ENCODE measurements at regions not wholly inside any gene's neighbourhood (a gene's known extent, or its start where the extent isn't known, plus 50 kb on each side); places are given as distances from the start of the nearest gene placed in this dataset.

DNA sequence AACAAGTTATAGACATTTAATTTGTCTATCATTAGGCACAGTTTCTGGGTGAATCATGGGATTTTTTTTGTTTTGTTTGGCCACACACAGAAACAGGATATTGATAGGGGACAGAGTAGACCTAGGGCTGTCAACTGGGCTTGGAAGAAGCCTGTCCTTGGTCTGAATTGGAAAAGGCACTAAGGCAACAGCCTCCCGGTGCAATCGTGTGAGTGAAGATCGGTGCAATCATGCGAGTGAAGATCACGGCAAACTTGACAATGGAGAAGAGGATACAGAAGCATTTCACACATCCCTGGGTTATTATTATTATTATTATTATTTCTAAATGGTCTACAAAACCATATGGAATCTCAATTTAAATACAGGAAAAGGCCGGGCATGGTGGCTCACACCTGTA, 94.5 kb downstream of the ACKR3 start:
- Histone ChIP-seq H3K36me3 (ENCODE audit: control insufficient read depth, insufficient read depth, low read length) (no peaks in the 10 kb centered on the region), H3K4me1 (ENCODE audit: control insufficient read depth, insufficient read depth, low read length) (peaks cover 30% of the 10 kb centered on the region), H3K9ac (ENCODE audit: low read length) (no peak overlapping the region), H3K27me3 (ENCODE audit: control insufficient read depth, insufficient read depth, low read length) (no peaks in the 10 kb centered on the region), H3K9me3 (ENCODE audit: control insufficient read depth, insufficient read depth, low read depth, low read length) (peaks cover 12% of the 10 kb centered on the region), H3K4me3 (ENCODE audit: low read depth, low read length) (no peak overlapping the region), H3K27ac (ENCODE audit: low read depth, low read length) (no peak overlapping the region)

GRCh38 chr2:236665101-236665500, 95.5 kb downstream of the ACKR3 start:
- Histone ChIP-seq H3K36me3 (ENCODE audit: control insufficient read depth, insufficient read depth, low read length) (no peaks in the 10 kb centered on the region), H3K9me3 (ENCODE audit: control insufficient read depth, insufficient read depth, low read depth, low read length) (peaks cover 12% of the 10 kb centered on the region), H3K27me3 (ENCODE audit: control insufficient read depth, insufficient read depth, low read length) (no peaks in the 10 kb centered on the region), H3K4me1 (ENCODE audit: control insufficient read depth, insufficient read depth, low read length) (peaks cover 23% of the 10 kb centered on the region), H3K27ac (ENCODE audit: low read depth, low read length) (no peak overlapping the region), H3K4me3 (ENCODE audit: low read depth, low read length) (no peak overlapping the region), H3K9ac (ENCODE audit: low read length) (no peak overlapping the region)

GRCh38 chr2:236665572-236666118, 96.0 kb downstream of the ACKR3 start:
- H3K27ac ChIP-seq (ENCODE audit: low read depth, low read length): no peak overlapping the region
- no peaks in the 10 kb centered on the region for H3K36me3 ChIP-seq (ENCODE audit: control insufficient read depth, insufficient read depth, low read length)

DNA sequence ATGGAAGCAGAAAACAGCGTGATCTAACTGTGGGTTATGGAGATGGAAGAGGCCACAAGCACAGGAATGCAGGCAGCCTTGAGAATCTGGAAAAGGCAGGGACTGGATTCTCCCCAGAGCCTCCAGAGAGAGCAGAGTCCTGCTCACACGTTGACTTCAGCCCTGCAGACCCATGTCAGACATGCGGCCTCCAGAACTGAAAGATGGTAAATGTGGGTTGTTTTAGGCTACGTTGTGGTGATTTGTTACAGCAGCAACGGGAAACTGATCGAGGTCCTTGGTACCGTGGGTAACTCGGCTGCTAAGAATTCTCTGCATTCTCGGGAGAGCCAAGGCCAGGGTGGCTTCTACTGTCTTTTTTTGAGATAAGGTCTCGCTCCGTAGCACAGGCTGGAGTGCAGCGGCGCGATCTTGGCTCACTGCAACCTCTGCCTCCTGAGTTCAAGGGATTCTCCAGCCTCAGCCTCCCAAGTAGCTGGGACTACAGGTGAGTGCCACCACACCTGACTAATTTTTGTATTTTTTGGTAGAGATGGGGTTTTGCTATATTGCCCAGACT, 97.1 kb downstream of the ACKR3 start:
- Histone ChIP-seq H3K27me3 (ENCODE audit: control insufficient read depth, insufficient read depth, low read length) (no peaks in the 10 kb centered on the region), H3K9ac (ENCODE audit: low read length) (no peak overlapping the region), H3K36me3 (ENCODE audit: control insufficient read depth, insufficient read depth, low read length) (no peaks in the 10 kb centered on the region), H3K27ac (ENCODE audit: low read depth, low read length) (no peak overlapping the region), H3K4me3 (ENCODE audit: low read depth, low read length) (no peak overlapping the region), H3K9me3 (ENCODE audit: control insufficient read depth, insufficient read depth, low read depth, low read length) (peaks cover 12% of the 10 kb centered on the region), H3K4me1 (ENCODE audit: control insufficient read depth, insufficient read depth, low read length) (peaks cover 7% of the 10 kb centered on the region)

More at GRCh38 chr2:236665572-236666118, 96.0 kb downstream of the ACKR3 start:
- no peak overlapping the region for H3K9ac ChIP-seq (ENCODE audit: low read length)
- peaks cover 12% of the 10 kb centered on the region for H3K9me3 ChIP-seq (ENCODE audit: control insufficient read depth, insufficient read depth, low read depth, low read length)
- no peaks in the 10 kb centered on the region for H3K27me3 ChIP-seq (ENCODE audit: control insufficient read depth, insufficient read depth, low read length)
- H3K4me3 ChIP-seq (ENCODE audit: low read depth, low read length): no peak overlapping the region
- H3K4me1 ChIP-seq (ENCODE audit: control insufficient read depth, insufficient read depth, low read length): peaks cover 18% of the 10 kb centered on the region

DNA sequence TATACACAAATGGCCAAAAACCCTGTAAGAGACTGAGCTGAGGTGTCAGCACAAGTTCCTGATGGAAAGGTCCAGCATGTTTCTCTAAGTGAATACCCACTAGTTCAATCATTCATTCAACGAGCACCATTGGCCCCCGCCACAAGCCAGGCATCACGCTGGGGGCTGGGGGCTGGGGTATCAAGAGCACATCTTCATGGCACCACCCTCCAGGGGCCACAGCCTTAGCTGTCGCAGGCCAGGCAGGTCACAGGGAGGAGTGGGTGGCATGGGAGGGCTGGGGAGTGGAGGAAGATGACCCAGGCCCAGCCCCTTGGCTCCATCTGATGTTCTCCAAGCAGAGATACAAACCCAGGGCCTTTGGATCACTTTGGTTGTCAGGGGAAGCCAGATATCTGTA, 97.9 kb downstream of the ACKR3 start:
- no peak overlapping the region for H3K9ac ChIP-seq (ENCODE audit: low read length)
- no peaks in the 10 kb centered on the region for H3K36me3 ChIP-seq (ENCODE audit: control insufficient read depth, insufficient read depth, low read length)
- no peak overlapping the region for H3K4me3 ChIP-seq (ENCODE audit: low read depth, low read length)
- no peak overlapping the region for H3K27ac ChIP-seq (ENCODE audit: low read depth, low read length)
- no peaks in the 10 kb centered on the region for H3K4me1 ChIP-seq (ENCODE audit: control insufficient read depth, insufficient read depth, low read length)
- no peaks in the 10 kb centered on the region for H3K27me3 ChIP-seq (ENCODE audit: control insufficient read depth, insufficient read depth, low read length)
- H3K9me3 ChIP-seq (ENCODE audit: control insufficient read depth, insufficient read depth, low read depth, low read length): peaks cover 12% of the 10 kb centered on the region

DNA sequence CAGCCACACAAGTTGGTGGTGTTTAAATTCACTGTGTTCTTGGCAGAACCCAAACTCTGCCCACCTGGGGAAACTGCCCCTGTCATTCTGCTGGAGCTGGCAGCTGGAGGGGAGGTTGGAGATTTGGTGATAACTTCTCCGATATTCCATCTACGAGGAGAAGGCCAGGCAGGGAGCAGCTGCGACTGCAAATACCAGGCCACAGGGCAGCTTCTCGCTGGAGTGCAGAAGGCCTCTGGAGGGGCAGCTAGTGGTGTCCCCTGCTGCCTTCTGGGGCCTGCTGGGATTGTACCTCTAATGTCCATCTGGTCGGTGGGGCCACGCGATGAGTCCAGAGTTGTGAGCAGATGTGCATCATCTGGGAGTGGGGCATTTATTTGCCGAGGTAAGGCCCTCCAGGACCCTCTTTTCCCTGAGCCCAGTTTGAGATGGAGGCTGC, 98.9 kb downstream of the ACKR3 start:
- Histone ChIP-seq H3K9me3 (ENCODE audit: control insufficient read depth, insufficient read depth, low read depth, low read length) (peaks cover 20% of the 10 kb centered on the region), H3K4me3 (ENCODE audit: low read depth, low read length) (no peak overlapping the region), H3K4me1 (ENCODE audit: control insufficient read depth, insufficient read depth, low read length) (no peaks in the 10 kb centered on the region), H3K36me3 (ENCODE audit: control insufficient read depth, insufficient read depth, low read length) (no peaks in the 10 kb centered on the region), H3K27me3 (ENCODE audit: control insufficient read depth, insufficient read depth, low read length) (no peaks in the 10 kb centered on the region), H3K27ac (ENCODE audit: low read depth, low read length) (no peak overlapping the region), H3K9ac (ENCODE audit: low read length) (no peak overlapping the region)

GRCh38 chr2:236670235-236670620, 100.6 kb downstream of the ACKR3 start:
- H3K27ac ChIP-seq (ENCODE audit: low read depth, low read length): no peak overlapping the region
- peaks cover 30% of the 10 kb centered on the region for H3K9me3 ChIP-seq (ENCODE audit: control insufficient read depth, insufficient read depth, low read depth, low read length)
- H3K36me3 ChIP-seq (ENCODE audit: control insufficient read depth, insufficient read depth, low read length): no peaks in the 10 kb centered on the region
- no peak overlapping the region for H3K4me3 ChIP-seq (ENCODE audit: low read depth, low read length)
- H3K9ac ChIP-seq (ENCODE audit: low read length): no peak overlapping the region
- H3K4me1 ChIP-seq (ENCODE audit: control insufficient read depth, insufficient read depth, low read length): no peaks in the 10 kb centered on the region
- no peaks in the 10 kb centered on the region for H3K27me3 ChIP-seq (ENCODE audit: control insufficient read depth, insufficient read depth, low read length)

GRCh38 chr2:236671896-236672562, 102.4 kb downstream of the ACKR3 start:
- Histone ChIP-seq H3K4me1 (ENCODE audit: control insufficient read depth, insufficient read depth, low read length) (no peaks in the 10 kb centered on the region), H3K27ac (ENCODE audit: low read depth, low read length) (no peak overlapping the region), H3K9ac (ENCODE audit: low read length) (no peak overlapping the region), H3K9me3 (ENCODE audit: control insufficient read depth, insufficient read depth, low read depth, low read length) (peaks cover 23% of the 10 kb centered on the region), H3K27me3 (ENCODE audit: control insufficient read depth, insufficient read depth, low read length) (no peaks in the 10 kb centered on the region), H3K4me3 (ENCODE audit: low read depth, low read length) (no peak overlapping the region), H3K36me3 (ENCODE audit: control insufficient read depth, insufficient read depth, low read length) (no peaks in the 10 kb centered on the region)

GRCh38 chr2:236672606-236673005, 103.0 kb downstream of the ACKR3 start:
- H3K9me3 ChIP-seq (ENCODE audit: control insufficient read depth, insufficient read depth, low read depth, low read length): peaks cover 19% of the 10 kb centered on the region
- H3K4me1 ChIP-seq (ENCODE audit: control insufficient read depth, insufficient read depth, low read length): no peaks in the 10 kb centered on the region

DNA sequence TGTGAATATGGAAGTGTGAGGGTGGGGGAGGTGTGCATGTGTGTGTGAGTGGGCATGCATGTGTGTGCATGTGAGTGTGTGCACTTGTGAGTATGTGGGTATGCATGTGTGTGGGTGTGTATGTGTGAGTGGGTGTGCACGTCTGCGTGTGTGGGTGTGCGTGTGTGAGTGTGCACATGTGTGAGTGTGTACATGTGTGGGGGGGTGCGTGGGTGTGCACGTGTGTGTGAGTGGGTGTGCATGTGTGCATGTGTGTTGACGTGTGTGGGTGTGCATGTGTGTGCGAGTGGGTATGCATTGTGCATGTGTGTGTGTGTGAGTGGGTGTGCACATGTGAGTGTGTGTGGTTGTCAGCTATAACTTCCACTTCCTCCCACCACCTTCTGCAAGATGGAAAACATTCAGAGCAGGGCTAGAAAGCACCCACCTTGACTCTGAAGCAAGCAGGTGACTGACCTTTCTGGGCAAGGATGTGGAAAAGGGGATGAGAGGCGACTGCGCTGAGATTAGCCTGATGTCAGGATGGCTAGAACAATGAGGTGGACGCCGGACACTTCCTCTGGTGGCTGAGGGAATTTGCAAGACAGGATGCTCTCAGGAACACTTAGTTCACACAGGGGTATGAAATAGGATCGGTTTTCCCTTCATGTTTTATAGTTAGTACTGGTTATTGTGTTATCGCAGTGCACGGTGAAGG, 103.6 kb downstream of the ACKR3 start:
- no peak overlapping the region for H3K9ac ChIP-seq (ENCODE audit: low read length)
- H3K4me3 ChIP-seq (ENCODE audit: low read depth, low read length): no peak overlapping the region
- peaks cover 19% of the 10 kb centered on the region for H3K9me3 ChIP-seq (ENCODE audit: control insufficient read depth, insufficient read depth, low read depth, low read length)
- no peaks in the 10 kb centered on the region for H3K4me1 ChIP-seq (ENCODE audit: control insufficient read depth, insufficient read depth, low read length)
- H3K27ac ChIP-seq (ENCODE audit: low read depth, low read length): no peak overlapping the region
- no peaks in the 10 kb centered on the region for H3K27me3 ChIP-seq (ENCODE audit: control insufficient read depth, insufficient read depth, low read length)
- H3K36me3 ChIP-seq (ENCODE audit: control insufficient read depth, insufficient read depth, low read length): no peaks in the 10 kb centered on the region

More at GRCh38 chr2:236672606-236673005, 103.0 kb downstream of the ACKR3 start:
- Histone ChIP-seq H3K9ac (ENCODE audit: low read length) (no peak overlapping the region), H3K36me3 (ENCODE audit: control insufficient read depth, insufficient read depth, low read length) (no peaks in the 10 kb centered on the region), H3K27me3 (ENCODE audit: control insufficient read depth, insufficient read depth, low read length) (no peaks in the 10 kb centered on the region), H3K4me3 (ENCODE audit: low read depth, low read length) (no peak overlapping the region), H3K27ac (ENCODE audit: low read depth, low read length) (no peak overlapping the region)

GRCh38 chr2:236673823-236674185, 104.2 kb downstream of the ACKR3 start:
- Histone ChIP-seq H3K9me3 (ENCODE audit: control insufficient read depth, insufficient read depth, low read depth, low read length) (peaks cover 19% of the 10 kb centered on the region), H3K36me3 (ENCODE audit: control insufficient read depth, insufficient read depth, low read length) (no peaks in the 10 kb centered on the region), H3K4me3 (ENCODE audit: low read depth, low read length) (no peak overlapping the region), H3K4me1 (ENCODE audit: control insufficient read depth, insufficient read depth, low read length) (no peaks in the 10 kb centered on the region), H3K27me3 (ENCODE audit: control insufficient read depth, insufficient read depth, low read length) (no peaks in the 10 kb centered on the region), H3K9ac (ENCODE audit: low read length) (no peak overlapping the region), H3K27ac (ENCODE audit: low read depth, low read length) (no peak overlapping the region)
